Kidney epithelial cell (primary cell): ENCODE measurements at regions not wholly inside any gene's neighbourhood (a gene's known extent, or its start where the extent isn't known, plus 50 kb on each side); places are given as distances from the start of the nearest gene placed in this dataset.

ENCODE experiments used
- DNase-seq: peaks from one replicate; pipeline ENCODE4 v3.0.0-alpha.2; 2010; ENCODE audit warnings: low read depth
- H3K27me3 ChIP-seq: 2 replicates; pipeline ENCODE4 v1.6.0; 2011; ENCODE audit warnings: low read length; ENCODE audit not compliant: control insufficient read depth, insufficient read depth
- H3K36me3 ChIP-seq: 2 replicates; pipeline ENCODE4 v1.5.1; 2011; ENCODE audit warnings: low read length; ENCODE audit not compliant: control insufficient read depth, insufficient read depth
- H3K4me3 ChIP-seq: 2 replicates; pipeline ENCODE4 v1.5.1; 2011; ENCODE audit warnings: low read depth, mild to moderate bottlenecking, control low read depth, low read length
- CTCF ChIP-seq: IDR thresholded peaks from 2 replicates; pipeline ENCODE4 v1.5.1; 2011; ENCODE audit warnings: mild to moderate bottlenecking, moderate library complexity, low read length, control low read depth, inconsistent platforms; ENCODE audit not compliant: insufficient read depth, poor library complexity, severe bottlenecking

GRCh38 chr9:91495450-91495849, 71.8 kb upstream of the NFIL3 start:
- Histone ChIP-seq H3K4me3 (no peak overlapping the region), H3K36me3 (no peaks in the 10 kb centered on the region), H3K27me3 (no peaks in the 10 kb centered on the region)
- DNase-seq, result peak; percentile 73
- no peak for TF ChIP-seq CTCF

DNA sequence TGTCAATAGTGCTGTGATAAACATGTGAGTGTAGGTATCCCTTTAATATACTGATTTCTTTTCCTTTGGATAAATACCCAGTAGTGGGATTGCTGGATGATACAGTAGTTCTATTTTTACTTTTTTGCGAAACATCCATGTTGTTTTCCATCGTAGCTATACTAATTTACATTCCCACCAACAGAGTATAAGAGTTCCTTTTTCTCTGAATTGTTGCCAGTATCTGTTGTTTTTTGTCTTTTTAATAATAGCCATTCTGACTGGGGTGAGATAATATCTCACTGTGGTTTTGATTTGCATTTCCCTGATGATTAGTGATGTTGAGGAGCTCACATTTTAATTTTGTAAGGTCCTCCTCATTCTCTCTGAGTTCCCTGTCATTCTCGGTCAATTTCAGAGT, 71.1 kb upstream of the NFIL3 start:
- Histone ChIP-seq H3K36me3 (no peaks in the 10 kb centered on the region), H3K27me3 (no peaks in the 10 kb centered on the region), H3K4me3 (no peak overlapping the region)
- DNase-seq, result no peak
- TF ChIP-seq CTCF, result no peak

DNA sequence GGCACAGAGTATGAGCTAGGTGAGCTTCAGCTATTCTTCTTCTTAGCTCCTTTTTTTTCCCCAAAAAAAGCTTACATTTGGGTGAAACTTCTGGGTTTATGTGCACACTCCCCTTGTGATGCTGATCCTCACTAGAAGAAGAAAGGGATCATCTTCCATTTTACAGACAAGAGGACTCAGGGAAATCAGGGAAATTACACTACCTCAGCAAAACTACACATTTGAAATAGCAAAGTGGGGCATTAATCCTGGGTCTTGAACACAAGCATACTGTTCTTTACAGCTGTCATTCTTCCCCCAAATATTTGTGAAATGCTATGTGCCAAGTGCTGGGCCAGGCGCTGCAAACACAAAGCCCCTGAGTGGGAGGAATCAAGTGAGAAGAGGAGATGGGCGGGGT, 68.6 kb upstream of the NFIL3 start:
- Histone ChIP-seq H3K27me3 (no peaks in the 10 kb centered on the region), H3K4me3 (no peak overlapping the region), H3K36me3 (no peaks in the 10 kb centered on the region)
- DNase-seq, result no peak
- no peak for TF ChIP-seq CTCF

- H3K36me3 ChIP-seq, result no peaks in the 10 kb centered on the region
These were observed 68.0 kb upstream of the NFIL3 start for GRCh38 chr9:91491624-91492023.

DNA sequence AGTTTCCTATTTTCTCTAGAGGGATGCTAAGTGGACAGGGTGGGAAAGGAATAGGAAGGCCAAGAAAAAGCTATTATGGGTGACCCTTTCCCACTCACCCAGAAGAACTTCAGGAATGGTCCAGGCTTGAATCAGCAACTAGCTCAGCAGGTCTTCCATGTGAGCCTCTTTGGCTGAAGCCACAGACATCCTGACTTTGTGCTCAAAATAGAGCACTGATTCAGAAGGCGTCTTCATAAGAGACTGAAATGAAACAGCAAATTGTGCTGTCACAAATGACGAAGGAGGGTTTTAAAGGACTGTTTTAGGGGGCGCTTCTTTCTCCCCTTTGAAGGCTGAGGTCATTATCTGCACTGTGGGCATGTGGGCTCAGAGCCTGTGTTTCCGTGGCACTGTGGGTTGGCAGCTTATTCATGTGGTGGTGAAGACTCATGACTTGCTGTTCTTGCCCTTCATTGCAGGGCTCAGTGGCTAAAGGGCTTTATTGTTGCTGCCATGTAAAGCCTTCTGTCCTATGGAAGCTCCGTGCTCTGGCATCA, 65.8 kb upstream of the NFIL3 start:
- Histone ChIP-seq H3K36me3 (no peaks in the 10 kb centered on the region), H3K27me3 (no peaks in the 10 kb centered on the region), H3K4me3 (no peak overlapping the region)
- no peak for DNase-seq
- no peak for TF ChIP-seq CTCF

More at GRCh38 chr9:91491624-91492023, 68.0 kb upstream of the NFIL3 start:
- no peak for TF ChIP-seq CTCF
- no peak for DNase-seq
- H3K4me3 ChIP-seq, result no peak overlapping the region
- H3K27me3 ChIP-seq, result no peaks in the 10 kb centered on the region

GRCh38 chr9:91488341-91488740, 64.7 kb upstream of the NFIL3 start:
- no peak for DNase-seq
- TF ChIP-seq CTCF, result no peak
- H3K4me3 ChIP-seq, result no peak overlapping the region
- no peaks in the 10 kb centered on the region for H3K36me3 ChIP-seq
- no peaks in the 10 kb centered on the region for H3K27me3 ChIP-seq
